ENCODE measurements at regions not wholly inside any gene's neighbourhood (a gene's known extent, or its start where the extent isn't known, plus 50 kb on each side); places are given as distances from the start of the nearest gene placed in this dataset.
"Not testable (repeated sequence)": the region's sequence is repeated elsewhere in the genome, so short reads cannot be mapped to it uniquely, and the experiment has no call there.

- TF ChIP-seq, protein P1, sequence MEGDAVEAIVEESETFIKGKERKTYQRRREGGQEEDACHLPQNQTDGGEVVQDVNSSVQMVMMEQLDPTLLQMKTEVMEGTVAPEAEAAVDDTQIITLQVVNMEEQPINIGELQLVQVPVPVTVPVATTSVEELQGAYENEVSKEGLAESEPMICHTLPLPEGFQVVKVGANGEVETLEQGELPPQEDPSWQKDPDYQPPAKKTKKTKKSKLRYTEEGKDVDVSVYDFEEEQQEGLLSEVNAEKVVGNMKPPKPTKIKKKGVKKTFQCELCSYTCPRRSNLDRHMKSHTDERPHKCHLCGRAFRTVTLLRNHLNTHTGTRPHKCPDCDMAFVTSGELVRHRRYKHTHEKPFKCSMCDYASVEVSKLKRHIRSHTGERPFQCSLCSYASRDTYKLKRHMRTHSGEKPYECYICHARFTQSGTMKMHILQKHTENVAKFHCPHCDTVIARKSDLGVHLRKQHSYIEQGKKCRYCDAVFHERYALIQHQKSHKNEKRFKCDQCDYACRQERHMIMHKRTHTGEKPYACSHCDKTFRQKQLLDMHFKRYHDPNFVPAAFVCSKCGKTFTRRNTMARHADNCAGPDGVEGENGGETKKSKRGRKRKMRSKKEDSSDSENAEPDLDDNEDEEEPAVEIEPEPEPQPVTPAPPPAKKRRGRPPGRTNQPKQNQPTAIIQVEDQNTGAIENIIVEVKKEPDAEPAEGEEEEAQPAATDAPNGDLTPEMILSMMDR (IDR thresholded peaks at IDR 0.05; ENCODE audit: insufficient read depth, missing control alignments) = no peak
- FAIRE-seq = no peak
- DNase-seq (ENCODE audit: insufficient read length, low spot score) = no peak
Observed at GRCh38 chr14:105765893-105766614, 239.7 kb downstream of the TMEM121 start.

DNA sequence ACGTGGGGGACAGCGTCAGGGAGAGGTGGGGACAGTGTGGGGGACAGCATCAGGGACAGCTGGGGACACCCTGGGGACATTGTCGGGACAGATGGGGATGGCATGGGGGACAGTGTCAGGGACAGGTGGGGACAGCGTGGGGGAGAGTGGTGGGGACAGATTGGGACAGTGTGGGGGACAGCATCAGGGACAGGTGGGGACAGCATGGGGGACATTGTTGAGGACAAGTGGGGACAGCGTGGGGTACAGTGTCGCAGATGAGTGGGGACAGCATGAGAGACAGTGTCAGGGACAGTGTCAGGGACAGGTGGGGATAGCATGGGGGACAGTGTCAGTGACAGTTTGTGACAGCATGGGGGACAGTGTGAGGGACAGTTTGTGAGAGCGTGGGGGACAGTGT is 240.9 kb downstream of the TMEM121 start:
- FAIRE-seq = no peak
- TF ChIP-seq, protein P1 (IDR thresholded peaks at IDR 0.05; ENCODE audit: insufficient read depth, missing control alignments) = no peak

DNA sequence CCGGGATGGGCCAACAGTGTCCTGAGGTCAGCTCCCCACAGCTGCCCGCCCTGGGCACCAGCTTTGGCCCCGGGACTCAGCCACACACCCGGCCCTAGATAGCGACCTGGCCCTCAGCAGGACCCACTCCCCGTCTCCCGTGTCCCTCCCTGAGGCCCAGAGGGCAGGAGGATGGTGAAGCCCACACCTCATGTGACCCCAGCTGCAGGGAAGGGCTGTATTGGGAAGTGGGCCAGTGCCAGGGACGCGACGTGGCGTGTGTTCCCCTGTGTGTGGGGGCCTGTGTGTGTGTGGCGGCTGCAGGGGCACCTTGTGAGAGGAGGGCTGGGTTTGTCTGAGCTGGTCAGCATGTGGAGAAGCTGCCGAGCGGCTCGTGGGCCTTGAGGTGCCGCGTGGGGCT is 241.7 kb downstream of the TMEM121 start:
- DNase-seq (ENCODE audit: insufficient read length, low spot score); FAIRE-seq: not testable (repeated sequence)

More for the DNA sequence above, 240.9 kb downstream of the TMEM121 start:
- DNase-seq (ENCODE audit: insufficient read length, low spot score) = no peak

GRCh38 chr14:105769061-105769730 is 242.8 kb downstream of the TMEM121 start:
- not testable (repeated sequence) for FAIRE-seq; DNase-seq (ENCODE audit: insufficient read length, low spot score)

DNA sequence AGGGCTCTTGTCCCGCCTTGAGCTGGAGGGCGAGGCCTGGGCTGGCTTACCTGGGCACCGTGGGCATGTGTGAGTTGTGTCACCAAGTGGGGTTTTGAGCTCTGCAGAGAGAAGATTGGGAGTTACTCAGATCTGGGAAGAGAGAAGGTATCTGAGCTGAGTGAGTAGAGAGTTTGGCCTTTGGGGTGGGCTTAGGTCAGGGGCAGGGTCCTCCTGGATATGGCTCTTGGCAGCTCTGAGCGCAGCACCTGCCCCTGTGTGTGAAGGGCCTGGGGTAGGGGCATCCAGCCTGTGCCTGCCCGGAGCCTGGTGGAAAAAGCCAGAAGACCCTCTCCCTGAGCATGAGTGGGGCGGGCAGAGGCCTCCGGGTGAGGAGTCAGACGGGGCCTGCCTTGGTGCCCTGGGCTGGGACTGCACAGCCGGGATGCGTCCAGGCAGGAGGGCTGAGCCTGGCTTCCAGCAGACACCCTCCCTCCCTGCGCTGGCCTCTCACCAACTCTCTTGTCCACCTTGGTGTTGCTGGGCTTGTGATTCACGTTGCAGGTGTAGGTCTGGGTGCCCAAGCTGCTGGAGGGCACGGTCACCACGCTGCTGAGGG is 244.3 kb downstream of the TMEM121 start:
- DNase-seq (ENCODE audit: insufficient read length, low spot score); FAIRE-seq: not testable (repeated sequence)

DNA sequence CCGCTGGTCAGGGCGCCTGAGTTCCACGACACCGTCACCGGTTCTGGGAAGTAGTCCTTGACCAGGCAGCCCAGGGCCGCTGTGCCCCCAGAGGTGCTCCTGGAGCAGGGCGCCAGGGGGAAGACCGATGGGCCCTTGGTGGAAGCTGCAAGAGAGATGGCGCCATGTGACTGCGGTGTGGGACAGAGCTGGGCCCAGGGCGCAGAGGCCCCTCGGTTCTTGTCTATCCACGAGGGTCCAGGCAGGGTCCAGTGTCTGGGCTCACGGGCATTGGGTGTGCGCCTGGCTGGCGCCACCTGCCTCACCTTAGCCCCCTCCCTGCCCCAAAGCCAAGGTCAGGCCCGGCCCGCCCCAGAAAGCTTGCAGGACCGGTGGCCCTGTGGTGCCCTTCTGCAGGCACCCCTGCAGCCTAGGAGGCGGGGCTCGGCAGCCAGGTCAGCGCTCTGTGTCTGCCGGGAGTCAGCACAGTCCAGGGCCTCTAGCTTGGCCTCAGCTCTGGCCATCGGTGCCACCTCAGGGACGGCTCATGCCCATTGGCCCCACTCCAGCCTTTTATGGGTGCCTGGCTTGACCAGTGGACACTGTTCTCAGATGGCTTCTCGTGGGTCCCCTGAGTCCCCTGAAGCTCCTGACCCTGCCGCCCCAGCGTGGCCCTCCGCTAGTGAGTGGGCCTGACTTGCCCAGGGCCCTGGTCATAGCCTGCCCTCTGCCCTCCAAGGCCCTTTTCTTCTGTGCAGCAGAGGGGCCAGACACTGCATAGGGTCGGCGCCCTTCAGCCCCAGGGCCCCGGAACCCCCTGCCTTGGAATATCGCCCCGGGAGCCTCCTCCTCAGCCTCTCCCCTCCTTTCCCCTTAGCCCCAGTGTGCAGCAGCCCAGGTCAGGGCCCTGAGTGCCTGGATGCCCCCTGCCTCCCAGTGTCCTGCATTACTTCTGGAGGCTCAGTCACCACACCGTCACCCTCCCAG is 245.2 kb downstream of the TMEM121 start:
- not testable (repeated sequence) for DNase-seq (ENCODE audit: insufficient read length, low spot score); FAIRE-seq

GRCh38 chr14:105772710-105773250 is 246.4 kb downstream of the TMEM121 start:
- DNase-seq (ENCODE audit: insufficient read length, low spot score); FAIRE-seq: not testable (repeated sequence)

GRCh38 chr14:105773584-105773983 is 247.2 kb downstream of the TMEM121 start:
- DNase-seq (ENCODE audit: insufficient read length, low spot score) = no peak
- TF ChIP-seq, protein P1 (IDR thresholded peaks at IDR 0.05; ENCODE audit: insufficient read depth, missing control alignments) = no peak
- no peak for FAIRE-seq

DNA sequence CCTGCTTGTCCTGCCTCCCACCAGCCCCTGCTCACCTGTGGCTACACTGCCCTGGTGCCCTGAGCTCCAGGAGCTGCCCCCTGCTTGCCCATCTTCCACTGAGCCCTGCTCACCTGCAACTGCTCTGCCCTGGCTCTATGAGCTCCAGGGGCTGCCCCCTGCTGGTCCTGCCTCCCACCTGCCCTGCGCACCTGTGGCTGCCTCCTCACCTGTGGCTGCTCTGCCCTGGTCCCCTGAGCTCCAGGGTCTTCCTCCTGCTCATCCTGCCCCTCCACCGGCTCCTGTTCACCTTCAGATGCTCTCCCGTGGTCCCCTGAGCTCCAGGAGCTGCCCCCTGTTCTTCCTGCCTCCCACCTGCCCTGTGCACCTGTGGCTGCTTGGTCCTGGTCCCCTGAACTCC is 247.6 kb downstream of the TMEM121 start:
- DNase-seq (ENCODE audit: insufficient read length, low spot score) = no peak

DNA sequence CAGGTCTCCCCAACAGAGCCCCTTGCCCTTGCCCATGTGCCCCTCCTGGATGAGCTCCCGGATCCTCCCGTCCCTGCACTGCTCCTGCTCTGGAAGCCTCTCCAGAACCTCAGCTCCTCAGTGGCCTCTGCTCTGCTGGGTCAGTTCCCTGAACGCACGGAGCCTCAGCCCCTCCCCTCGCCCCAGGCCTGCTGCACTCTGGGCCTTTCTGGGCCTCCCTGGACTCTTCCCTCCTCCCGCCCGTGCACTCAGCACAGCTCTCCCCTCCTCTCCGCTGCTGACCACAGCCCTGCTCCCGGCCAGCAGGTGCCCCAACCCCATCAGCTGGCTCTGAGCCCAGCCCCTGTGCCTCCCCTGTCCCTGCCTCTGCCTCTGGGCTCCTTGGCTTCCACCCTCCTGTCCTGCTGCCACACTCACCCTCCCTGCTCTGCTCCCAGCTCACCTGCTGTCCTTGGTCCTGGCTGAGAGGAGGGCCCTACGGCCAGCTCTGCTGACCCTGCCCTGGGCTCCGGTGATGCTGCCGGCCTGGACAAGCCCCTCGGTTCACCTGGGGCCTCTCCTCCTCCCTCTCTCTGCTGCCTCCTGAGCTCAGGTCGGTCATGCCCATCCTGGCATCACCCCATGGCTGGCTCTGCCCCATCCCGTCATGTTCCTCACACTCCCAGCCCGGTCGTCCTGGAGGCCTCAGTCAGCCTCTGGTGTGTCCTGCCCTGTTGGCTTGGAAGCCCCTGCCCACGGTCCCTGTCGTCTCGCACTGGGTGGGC is 248.4 kb downstream of the TMEM121 start:
- not testable (repeated sequence) for DNase-seq (ENCODE audit: insufficient read length, low spot score); FAIRE-seq

More for the DNA sequence above, 247.6 kb downstream of the TMEM121 start:
- TF ChIP-seq, protein P1 (IDR thresholded peaks at IDR 0.05; ENCODE audit: insufficient read depth, missing control alignments) = no peak
- FAIRE-seq = no peak

DNA sequence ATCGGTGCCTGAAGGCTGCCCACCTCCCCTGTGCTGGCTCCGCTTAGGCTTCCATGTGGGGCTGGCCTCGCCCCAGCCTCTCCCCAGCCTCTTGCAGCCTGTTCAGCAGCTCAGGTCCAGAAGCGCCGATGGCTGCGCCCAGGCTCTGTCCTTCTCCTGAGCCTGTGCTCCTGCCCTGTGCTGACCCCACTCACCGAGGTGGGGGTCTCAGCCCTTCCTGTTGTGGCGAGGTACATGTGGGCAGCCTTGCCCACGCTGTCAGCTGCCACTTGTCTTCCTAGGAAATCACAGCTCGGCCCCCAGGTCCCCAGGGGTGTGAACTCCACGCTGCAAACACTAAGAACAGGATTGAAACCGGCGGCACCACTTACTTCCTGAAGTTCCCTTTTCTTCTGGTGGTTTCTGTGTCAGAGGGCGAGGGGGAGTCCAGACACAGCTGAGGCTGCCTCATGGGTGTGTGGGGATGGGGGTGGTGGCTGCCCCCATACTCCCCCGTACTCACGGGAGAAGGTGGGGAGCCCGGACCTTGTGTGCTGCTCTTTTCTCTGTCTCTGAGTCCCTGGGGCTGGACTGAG is 249.1 kb downstream of the TMEM121 start:
- not testable (repeated sequence) for DNase-seq (ENCODE audit: insufficient read length, low spot score); FAIRE-seq

DNA sequence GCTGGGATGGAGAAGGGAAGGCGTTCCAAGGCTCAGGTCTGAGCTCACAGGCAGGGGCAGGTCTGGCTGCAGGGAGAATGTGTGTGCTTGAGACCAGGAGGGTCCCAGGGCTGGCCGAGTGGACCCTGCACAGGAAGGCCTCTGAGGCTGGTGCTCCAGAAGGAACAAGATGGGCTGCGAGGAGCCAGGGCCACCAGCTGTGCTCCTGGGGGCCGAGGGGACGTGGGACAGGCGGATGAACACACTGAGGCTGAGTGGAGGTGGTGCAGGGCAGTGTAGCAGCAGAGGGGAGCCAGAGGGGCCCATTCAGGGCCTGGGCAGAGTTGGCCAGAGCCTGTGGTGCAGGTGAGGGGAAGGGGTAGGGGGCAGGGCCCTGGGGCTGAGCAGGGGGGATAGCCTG is 249.7 kb downstream of the TMEM121 start:
- not testable (repeated sequence) for FAIRE-seq; DNase-seq (ENCODE audit: insufficient read length, low spot score)
